ENCODE measurements at regions not wholly inside any gene's neighbourhood (a gene's known extent, or its start where the extent isn't known, plus 50 kb on each side); places are given as distances from the start of the nearest gene placed in this dataset.

GRCh38 chr4:1551211-1551610 is 132.9 kb downstream of the FAM53A start:
- no peak for ATAC-seq
- no peak for TF ChIP-seq KDM5A (IDR thresholded peaks at IDR 0.05)
- no peak for TF ChIP-seq NPAS2 (CRISPR knock-in tag; IDR thresholded peaks at IDR 0.05; ENCODE audit: borderline replicate concordance)
- no peak for TF ChIP-seq USF2 (IDR thresholded peaks at IDR 0.05)
- no peak for TF ChIP-seq MAFK (IDR thresholded peaks at IDR 0.05; ENCODE audit: partially characterized antibody)
- TF ChIP-seq HOXB5 (CRISPR knock-in tag; IDR thresholded peaks at IDR 0.05), result no peak
- no peak for TF ChIP-seq CBX8 (IDR thresholded peaks at IDR 0.05)
- TF ChIP-seq RAD21 (conservative IDR thresholded peaks at IDR 0.05 in 1 of 2, IDR thresholded peaks at IDR 0.05 in 1 of 2), result no peak
- TF ChIP-seq PHF8 (IDR thresholded peaks at IDR 0.05; ENCODE audit: borderline replicate concordance, low read depth), result no peak
- ChIA-PET CTCF (interaction anchor here (0.7 to 1.1 kb wide), 3 partner anchors 23 to 79 kb away, joined by 3 to 4 read pairs (median 3); no protein-coding TSS in a partner anchor), POLR2A (no interaction called here)
- Histone ChIP-seq H3K9me3 (no peaks in the 10 kb centered on the region), H3K4me3 (no peak overlapping the region), H3K27ac (no peak overlapping the region), H3K4me2 (no peak overlapping the region), H3K4me1 (no peaks in the 10 kb centered on the region)
- DNase-seq (ENCODE audit: low read depth in 1 of 2, low spot score in 1 of 2), result no peak
- WGBS (ENCODE audit: missing lambda C conversion rate), result 81% methylated on average over 3 of the region's 6 CpGs
- no peak for FAIRE-seq

GRCh38 chr4:1550122-1551070 is 133.7 kb downstream of the FAM53A start:
- TF ChIP-seq RARB (CRISPR knock-in tag; IDR thresholded peaks at IDR 0.05) (no peak), CHD2 (IDR thresholded peaks at IDR 0.05; ENCODE audit: low read length, partially characterized antibody) (no peak), CHD4 (IDR thresholded peaks at IDR 0.05; ENCODE audit: borderline replicate concordance) (no peak), FOSL2 (IDR thresholded peaks at IDR 0.05) (no peak), FOSL2 (CRISPR knock-in tag; IDR thresholded peaks at IDR 0.05) (no peak), HES2 (IDR thresholded peaks at IDR 0.05) (no peak), EP300 (IDR thresholded peaks at IDR 0.05) (no peak), FOSB (CRISPR knock-in tag; IDR thresholded peaks at IDR 0.05) (no peak), HEYL (CRISPR knock-in tag; IDR thresholded peaks at IDR 0.05) (no peak), RAD21 (conservative IDR thresholded peaks at IDR 0.05 in 1 of 2, IDR thresholded peaks at IDR 0.05 in 1 of 2) (no peak), EHMT2 (IDR thresholded peaks at IDR 0.05; ENCODE audit: low read depth) (no peak), CBX2 (IDR thresholded peaks at IDR 0.05; ENCODE audit: borderline replicate concordance, low read depth) (no peak), ATOH8 (CRISPR knock-in tag; IDR thresholded peaks at IDR 0.05; ENCODE audit: low read depth) (no peak), ESRRA (IDR thresholded peaks at IDR 0.05; ENCODE audit: borderline replicate concordance, low read length) (no peak), FOXS1 (CRISPR knock-in tag; IDR thresholded peaks at IDR 0.05) (no peak), KDM5A (IDR thresholded peaks at IDR 0.05) (no peak), GATA3 (IDR thresholded peaks at IDR 0.05; ENCODE audit: borderline replicate concordance) (no peak)

More at GRCh38 chr4:1550122-1551070, 133.7 kb downstream of the FAM53A start:
- POLR2A ChIA-PET, result no interaction called here
- ATAC-seq, result no peak
- Histone ChIP-seq H3K4me3 (no peak overlapping the region), H3K4me2 (no peak overlapping the region), H3K9me3 (no peaks in the 10 kb centered on the region), H3K4me1 (no peaks in the 10 kb centered on the region), H3K27ac (no peak overlapping the region)
- 73% methylated on average over 9 of the region's 26 CpGs for WGBS (ENCODE audit: missing lambda C conversion rate)
- FAIRE-seq, result no peak
- DNase-seq (ENCODE audit: low read depth in 1 of 2, low spot score in 1 of 2), result no peak
- CTCF ChIA-PET, result interaction anchor here (0.7 to 3.3 kb wide), 8 partner anchors 18 to 420 kb away, joined by 3 to 34 read pairs (median 3); no protein-coding TSS in a partner anchor

Measured in A549 (cell line).